Mesenchymal stem cell (in vitro differentiated cells and primary cell): ENCODE measurements at regions not wholly inside any gene's neighbourhood (a gene's known extent, or its start where the extent isn't known, plus 50 kb on each side); places are given as distances from the start of the nearest gene placed in this dataset.

ENCODE experiments used
- DNase-seq: peaks from one replicate; pipeline ENCODE4 v3.0.0-alpha.2; 2013
- H2AFZ ChIP-seq: one replicate; pipeline ENCODE4 v1.6.1; 2013; ENCODE audit warnings: low read depth, mild to moderate bottlenecking, control low read depth, inconsistent platforms, low read length, moderate library complexity
- H2AK5ac ChIP-seq: 2 replicates; pipeline ENCODE4 v1.6.1; 2013; ENCODE audit warnings: low read length, moderate library complexity, mild to moderate bottlenecking, inconsistent platforms; ENCODE audit not compliant: severe bottlenecking
- H2BK120ac ChIP-seq: one replicate; pipeline ENCODE4 v1.6.1; 2013; ENCODE audit warnings: low read depth, mild to moderate bottlenecking, inconsistent platforms, low read length, moderate library complexity
- H2BK12ac ChIP-seq, 2 experiments: one replicate each; pipeline ENCODE4 v1.6.1; 2013; ENCODE audit warnings: inconsistent platforms in 2 of 2, low read length in 2 of 2, mild to moderate bottlenecking in 2 of 2, moderate library complexity in 2 of 2, control low read depth in 1 of 2
- H2BK15ac ChIP-seq: one replicate; pipeline ENCODE4 v1.6.1; 2013; ENCODE audit warnings: mild to moderate bottlenecking, low read depth, inconsistent platforms; ENCODE audit not compliant: poor library complexity, severe bottlenecking
- H2BK5ac ChIP-seq: 2 replicates; pipeline ENCODE4 v1.6.1; 2013; ENCODE audit warnings: low read depth, mild to moderate bottlenecking, low read length, control low read depth, inconsistent platforms; ENCODE audit not compliant: poor library complexity, severe bottlenecking
- H3K14ac ChIP-seq, 2 experiments: one replicate each; pipeline ENCODE4 v1.6.1; 2013; ENCODE audit warnings: inconsistent platforms in 2 of 2, low read length in 2 of 2, control low read depth in 1 of 2, mild to moderate bottlenecking in 1 of 2, moderate library complexity in 1 of 2
- H3K18ac ChIP-seq, 2 experiments: one replicate each; pipeline ENCODE4 v1.6.1; 2013; ENCODE audit warnings: inconsistent platforms in 2 of 2, low read length in 2 of 2, control low read depth in 1 of 2, low read depth in 1 of 2, mild to moderate bottlenecking in 1 of 2
- H3K23ac ChIP-seq, 2 experiments: one replicate each; pipeline ENCODE4 v1.6.1; 2013; ENCODE audit warnings: inconsistent platforms in 2 of 2, low read length in 2 of 2, mild to moderate bottlenecking in 2 of 2, moderate library complexity in 2 of 2, control low read depth in 1 of 2
- H3K27ac ChIP-seq: 2 replicates; pipeline ENCODE4 v1.5.1; 2013; ENCODE audit warnings: mild to moderate bottlenecking, moderate library complexity, low read length, control low read depth, inconsistent platforms; ENCODE audit not compliant: poor library complexity, severe bottlenecking
- H3K27me3 ChIP-seq, 2 experiments: 2 replicates each; pipeline versions ENCODE4 v1.6.1 to v1.7.0; 2013; ENCODE audit warnings: low read length in 2 of 2, mild to moderate bottlenecking in 2 of 2, moderate library complexity in 2 of 2, control low read depth in 1 of 2, inconsistent platforms in 1 of 2; ENCODE audit not compliant: control insufficient read depth in 1 of 2, insufficient read depth in 1 of 2
- H3K36me3 ChIP-seq, 2 experiments: 2 replicates each; pipeline versions ENCODE4 v1.6.1 to v1.7.0; 2013; ENCODE audit warnings: low read length in 2 of 2, control low read depth in 1 of 2, inconsistent platforms in 1 of 2, low read depth in 1 of 2, mild to moderate bottlenecking in 1 of 2; ENCODE audit not compliant: insufficient read depth in 2 of 2, control insufficient read depth in 1 of 2
- H3K4ac ChIP-seq, 2 experiments: one replicate each; pipeline ENCODE4 v1.6.1; 2013; ENCODE audit warnings: inconsistent platforms in 2 of 2, low read length in 2 of 2, mild to moderate bottlenecking in 2 of 2, moderate library complexity in 2 of 2, control low read depth in 1 of 2, low read depth in 1 of 2
- H3K4me1 ChIP-seq: 2 replicates; pipeline ENCODE4 v1.6.1; 2013; ENCODE audit warnings: low read depth, low read length, control low read depth; ENCODE audit not compliant: control insufficient read depth, insufficient read depth
- H3K4me2 ChIP-seq: 2 replicates; pipeline ENCODE4 v1.6.1; 2013; ENCODE audit warnings: low read length, mild to moderate bottlenecking, inconsistent platforms; ENCODE audit not compliant: poor library complexity, severe bottlenecking
- H3K4me3 ChIP-seq, 2 experiments: 2 replicates each; pipeline versions ENCODE4 v1.5.1 to v1.7.0; 2013; ENCODE audit warnings: low read length in 2 of 2, mild to moderate bottlenecking in 2 of 2, control low read depth in 1 of 2, low read depth in 1 of 2; ENCODE audit not compliant: insufficient read depth in 1 of 2
- H3K79me1 ChIP-seq: replicated peaks from 2 replicates; pipeline ENCODE4 v1.6.1; 2013; ENCODE audit warnings: mild to moderate bottlenecking, control low read depth, low read length, inconsistent platforms; ENCODE audit not compliant: poor library complexity, severe bottlenecking
- H3K9ac ChIP-seq: 2 replicates; pipeline ENCODE4 v1.7.0; 2013; ENCODE audit warnings: mild to moderate bottlenecking, low read length, moderate library complexity
- H3K9me3 ChIP-seq: 2 replicates; pipeline ENCODE4 v1.7.0; 2013; ENCODE audit warnings: mild to moderate bottlenecking, low read length; ENCODE audit not compliant: control insufficient read depth
- H4K8ac ChIP-seq: one replicate; pipeline ENCODE4 v1.6.1; 2013; ENCODE audit warnings: inconsistent platforms, mild to moderate bottlenecking, low read length, moderate library complexity
- H4K91ac ChIP-seq: one replicate; pipeline ENCODE4 v1.6.1; 2013; ENCODE audit warnings: mild to moderate bottlenecking, low read length, inconsistent platforms
- WGBS: methylation state at CpG from one replicate; pipeline ENCODE4 v1.1.7; 2013; ENCODE audit warnings: mixed read lengths; 5-methylcytosine and 5-hydroxymethylcytosine counted together

- no peak overlapping the region for H3K27ac ChIP-seq
- no peak overlapping the region for H3K4ac ChIP-seq
- no peak overlapping the region for H3K4me2 ChIP-seq
- H2BK12ac ChIP-seq: no peak overlapping the region
- H3K4me3 ChIP-seq: no peak overlapping the region
- H3K36me3 ChIP-seq: no peaks in the 10 kb centered on the region
- no peak overlapping the region for H3K9ac ChIP-seq
- H3K14ac ChIP-seq: no peak overlapping the region
- no peaks in the 10 kb centered on the region for H3K4me1 ChIP-seq
- no peak overlapping the region for H2BK120ac ChIP-seq
- no peak overlapping the region for H2AK5ac ChIP-seq
- H3K27me3 ChIP-seq: peaks cover 0 to 10% of the 10 kb centered on the region in 2 experiments
- H3K23ac ChIP-seq: no peak overlapping the region
- WGBS: 76% methylated on average over 7 of the region's 8 CpGs
- no peak overlapping the region for H2BK15ac ChIP-seq
- H3K79me1 ChIP-seq: no peaks in the 10 kb centered on the region
- no peak overlapping the region for H2BK5ac ChIP-seq
- no peak for DNase-seq
- H3K9me3 ChIP-seq: no peaks in the 10 kb centered on the region
- no peak overlapping the region for H2AFZ ChIP-seq
- H4K91ac ChIP-seq: no peak overlapping the region
- H4K8ac ChIP-seq: no peak overlapping the region
- H3K18ac ChIP-seq: no peak overlapping the region
These were observed 253.2 kb downstream of the NPHP4 start for GRCh38 chr1:5738911-5739462.

- Histone ChIP-seq H2BK15ac (no peak overlapping the region), H3K79me1 (no peaks in the 10 kb centered on the region), H3K9ac (no peak overlapping the region), H2BK5ac (no peak overlapping the region), H4K91ac (no peak overlapping the region), H3K4ac (no peak overlapping the region), H3K27ac (no peak overlapping the region), H3K4me2 (no peak overlapping the region), H3K18ac (no peak overlapping the region), H2BK120ac (no peak overlapping the region), H3K14ac (no peak overlapping the region), H3K4me3 (no peak overlapping the region), H2AFZ (no peak overlapping the region), H3K36me3 (no peaks in the 10 kb centered on the region), H2AK5ac (no peak overlapping the region), H2BK12ac (no peak overlapping the region), H3K4me1 (no peaks in the 10 kb centered on the region), H3K23ac (no peak overlapping the region), H3K27me3 (peaks cover 0 to 3% of the 10 kb centered on the region in 2 experiments), H4K8ac (no peak overlapping the region), H3K9me3 (no peaks in the 10 kb centered on the region)
- DNase-seq: no peak
- WGBS: 66% methylated on average over 4 of the region's 4 CpGs
These were observed 255.1 kb downstream of the NPHP4 start for GRCh38 chr1:5737081-5737480.

GRCh38 chr1:5734996-5735395 lies 257.2 kb downstream of the NPHP4 start:
- Histone ChIP-seq H3K79me1 (no peaks in the 10 kb centered on the region), H3K4me3 (no peak overlapping the region), H3K18ac (no peak overlapping the region), H2BK5ac (no peak overlapping the region), H3K36me3 (no peaks in the 10 kb centered on the region), H4K91ac (no peak overlapping the region), H3K4ac (no peak overlapping the region), H3K27ac (no peak overlapping the region), H3K27me3 (no peaks in the 10 kb centered on the region), H2BK12ac (no peak overlapping the region), H2BK15ac (no peak overlapping the region), H3K14ac (no peak overlapping the region), H3K9ac (no peak overlapping the region), H3K4me2 (no peak overlapping the region), H3K9me3 (no peaks in the 10 kb centered on the region), H2AFZ (no peak overlapping the region), H3K23ac (no peak overlapping the region), H3K4me1 (no peaks in the 10 kb centered on the region), H2BK120ac (no peak overlapping the region), H2AK5ac (no peak overlapping the region), H4K8ac (no peak overlapping the region)
- no peak for DNase-seq
- 77% methylated on average over 8 of the region's 8 CpGs for WGBS

- H3K9me3 ChIP-seq: no peaks in the 10 kb centered on the region
- no peak overlapping the region for H2BK5ac ChIP-seq
- no peak overlapping the region for H2BK15ac ChIP-seq
- H3K18ac ChIP-seq: no peak overlapping the region
- H3K14ac ChIP-seq: no peak overlapping the region
- H2AK5ac ChIP-seq: no peak overlapping the region
- H3K4me2 ChIP-seq: no peak overlapping the region
- no peak overlapping the region for H3K9ac ChIP-seq
- H3K79me1 ChIP-seq: no peaks in the 10 kb centered on the region
- H4K91ac ChIP-seq: no peak overlapping the region
- no peak overlapping the region for H3K27ac ChIP-seq
- H2BK120ac ChIP-seq: no peak overlapping the region
- no peak overlapping the region for H3K4ac ChIP-seq
- 62% methylated on average over 8 of the region's 8 CpGs for whole genome bisulfite sequencing
- no peak overlapping the region for H3K23ac ChIP-seq
- no peak overlapping the region for H2BK12ac ChIP-seq
- H3K36me3 ChIP-seq: no peaks in the 10 kb centered on the region
- H3K27me3 ChIP-seq: no peaks in the 10 kb centered on the region
- no peak overlapping the region for H2AFZ ChIP-seq
- no peaks in the 10 kb centered on the region for H3K4me1 ChIP-seq
- DNase-seq: no peak
- no peak overlapping the region for H4K8ac ChIP-seq
- no peak overlapping the region for H3K4me3 ChIP-seq
These were observed 257.8 kb downstream of the NPHP4 start for GRCh38 chr1:5734414-5734813.
